SK-N-SH treated with all-trans-retinoic acid at 6 μM for 48 hours (cell line): ENCODE measurements at regions not wholly inside any gene's neighbourhood (a gene's known extent, or its start where the extent isn't known, plus 50 kb on each side); places are given as distances from the start of the nearest gene placed in this dataset.

Experiments
- ATAC-seq: fragments of 200-7000 bp; cut with Tn5 transposase; 3 replicates; pipeline ENCODE4 v1.9.1; 2020; ENCODE audit warnings: mild to moderate bottlenecking, moderate library complexity
- ARNTL ChIP-seq: fragments of 450-650 bp; formaldehyde crosslinking; IDR thresholded peaks from 2 replicates; pipeline ENCODE4 v1.5.0; 2020; ENCODE audit warnings: low read depth, mild to moderate bottlenecking, moderate library complexity, borderline replicate concordance
- BACH2 ChIP-seq: fragments of 250-450 bp; sonication (Bioruptor Pico); IDR thresholded peaks from 2 replicates; pipeline ENCODE4 v1.9.0; 2021; ENCODE audit warnings: mild to moderate bottlenecking, borderline replicate concordance
- CREB5 ChIP-seq: fragments of 250-450 bp; sonication (Bioruptor Pico); IDR thresholded peaks from 2 replicates; pipeline ENCODE4 v1.5.1; 2020; ENCODE audit warnings: low read depth, mild to moderate bottlenecking, moderate library complexity
- CSDC2 ChIP-seq: fragments of 250-450 bp; sonication (Bioruptor Pico); IDR thresholded peaks from 2 replicates; pipeline ENCODE4 v1.5.0; 2020; ENCODE audit warnings: mild to moderate bottlenecking, moderate library complexity
- CSRNP3 ChIP-seq: fragments of 250-450 bp; sonication (Bioruptor Pico); IDR thresholded peaks from 2 replicates; pipeline ENCODE4 v1.5.1; 2021; ENCODE audit warnings: mild to moderate bottlenecking, moderate library complexity
- ESRRG ChIP-seq: fragments of 250-450 bp; sonication (Bioruptor Pico); IDR thresholded peaks from 2 replicates; pipeline ENCODE4 v1.6.1; 2021; ENCODE audit warnings: mild to moderate bottlenecking
- GLIS3 ChIP-seq: fragments of 250-450 bp; sonication (Bioruptor Pico); IDR thresholded peaks from 2 replicates; pipeline ENCODE4 v1.5.0; 2020; ENCODE audit warnings: mild to moderate bottlenecking, moderate library complexity
- ISL1 ChIP-seq: fragments of 250-450 bp; sonication (Bioruptor Pico); IDR thresholded peaks from 2 replicates; pipeline ENCODE4 v2.1.2; 2022; ENCODE audit warnings: mild to moderate bottlenecking, moderate library complexity
- OSR1 ChIP-seq: fragments of 250-450 bp; sonication (Bioruptor Pico); IDR thresholded peaks from 2 replicates; pipeline ENCODE4 v1.8.0; 2022; ENCODE audit warnings: moderate library complexity, mild to moderate bottlenecking, inconsistent platforms
- PPARA ChIP-seq: fragments of 250-450 bp; sonication (Bioruptor Pico); IDR thresholded peaks from 2 replicates; pipeline ENCODE4 v1.5.0; 2020; ENCODE audit warnings: mild to moderate bottlenecking, borderline replicate concordance
- RARB ChIP-seq: fragments of 250-450 bp; sonication (Bioruptor Pico); IDR thresholded peaks from 2 replicates; pipeline ENCODE4 v1.8.0; 2021; ENCODE audit warnings: mild to moderate bottlenecking, moderate library complexity
- SNAI2 ChIP-seq: fragments of 250-450 bp; sonication (Bioruptor Pico); IDR thresholded peaks from 2 replicates; pipeline ENCODE4 v1.5.0; 2020; ENCODE audit warnings: mild to moderate bottlenecking, moderate library complexity
- TCF4 ChIP-seq: fragments of 250-450 bp; sonication (Bioruptor Pico); IDR thresholded peaks from 2 replicates; pipeline ENCODE4 v1.8.0; 2021; ENCODE audit warnings: mild to moderate bottlenecking, moderate library complexity, borderline replicate concordance
- TOX ChIP-seq: fragments of 250-450 bp; sonication (Bioruptor Pico); IDR thresholded peaks from 2 replicates; pipeline ENCODE4 v1.8.0; 2021; ENCODE audit warnings: mild to moderate bottlenecking, moderate library complexity, borderline replicate concordance
- ZC3H10 ChIP-seq: fragments of 250-450 bp; sonication (Bioruptor Pico); IDR thresholded peaks from 2 replicates; pipeline ENCODE4 v1.5.1; 2021; ENCODE audit warnings: mild to moderate bottlenecking, moderate library complexity
- ZFP3 ChIP-seq: fragments of 250-450 bp; sonication (Bioruptor Pico); IDR thresholded peaks from 2 replicates; pipeline ENCODE4 v1.5.0; 2020; ENCODE audit warnings: mild to moderate bottlenecking, moderate library complexity
- ZFP30 ChIP-seq: fragments of 450-650 bp; formaldehyde crosslinking; IDR thresholded peaks from 2 replicates; pipeline ENCODE4 v1.5.0; 2022; ENCODE audit warnings: mild to moderate bottlenecking, moderate library complexity
- ZNF565 ChIP-seq: fragments of 450-650 bp; formaldehyde crosslinking; conservative IDR thresholded peaks from 2 replicates; pipeline ENCODE4 v1.5.0; 2020; ENCODE audit warnings: low read depth, mild to moderate bottlenecking, moderate library complexity
- ZNF70 ChIP-seq: fragments of 450-650 bp; formaldehyde crosslinking; IDR thresholded peaks from 2 replicates; pipeline ENCODE4 v1.5.0; 2020; ENCODE audit warnings: mild to moderate bottlenecking, moderate library complexity
- ZNF8 ChIP-seq: fragments of 450-650 bp; formaldehyde crosslinking; IDR thresholded peaks from 2 replicates; pipeline ENCODE4 v1.5.0; 2020; ENCODE audit warnings: mild to moderate bottlenecking, moderate library complexity
- TF ChIP-seq, protein P1 (sequence below): fragments of 250-450 bp; sonication (Bioruptor Pico); IDR thresholded peaks from 2 replicates; pipeline ENCODE4 v1.5.0; 2020; ENCODE audit warnings: mild to moderate bottlenecking, moderate library complexity
- TF ChIP-seq, protein P2 (sequence below): fragments of 250-450 bp; sonication (Bioruptor Pico); IDR thresholded peaks from 2 replicates; pipeline ENCODE4 v1.8.0; 2021; ENCODE audit warnings: low read depth, mild to moderate bottlenecking, moderate library complexity, borderline replicate concordance
- TF ChIP-seq, protein P3 (sequence below): fragments of 250-450 bp; sonication (Bioruptor Pico); IDR thresholded peaks from 2 replicates; pipeline ENCODE4 v1.8.0; 2020; ENCODE audit warnings: mild to moderate bottlenecking, moderate library complexity, borderline replicate concordance

- TF ChIP-seq OSR1 (CRISPR knock-in tag) (no peak), ZFP30 (CRISPR knock-in tag) (no peak), GLIS3 (no peak), ARNTL (CRISPR knock-in tag) (no peak), ZC3H10 (CRISPR knock-in tag) (no peak), ZNF70 (no peak), CREB5 (CRISPR knock-in tag) (no peak), ZNF8 (no peak), SNAI2 (CRISPR knock-in tag) (no peak), BACH2 (CRISPR knock-in tag) (no peak), ESRRG (CRISPR knock-in tag) (no peak), PPARA (CRISPR knock-in tag) (no peak), ZFP3 (CRISPR knock-in tag) (no peak), TCF4 (CRISPR knock-in tag) (no peak), ZNF565 (CRISPR knock-in tag) (no peak), RARB (CRISPR knock-in tag) (no peak), CSDC2 (CRISPR knock-in tag) (no peak)
- TF ChIP-seq, protein P1, sequence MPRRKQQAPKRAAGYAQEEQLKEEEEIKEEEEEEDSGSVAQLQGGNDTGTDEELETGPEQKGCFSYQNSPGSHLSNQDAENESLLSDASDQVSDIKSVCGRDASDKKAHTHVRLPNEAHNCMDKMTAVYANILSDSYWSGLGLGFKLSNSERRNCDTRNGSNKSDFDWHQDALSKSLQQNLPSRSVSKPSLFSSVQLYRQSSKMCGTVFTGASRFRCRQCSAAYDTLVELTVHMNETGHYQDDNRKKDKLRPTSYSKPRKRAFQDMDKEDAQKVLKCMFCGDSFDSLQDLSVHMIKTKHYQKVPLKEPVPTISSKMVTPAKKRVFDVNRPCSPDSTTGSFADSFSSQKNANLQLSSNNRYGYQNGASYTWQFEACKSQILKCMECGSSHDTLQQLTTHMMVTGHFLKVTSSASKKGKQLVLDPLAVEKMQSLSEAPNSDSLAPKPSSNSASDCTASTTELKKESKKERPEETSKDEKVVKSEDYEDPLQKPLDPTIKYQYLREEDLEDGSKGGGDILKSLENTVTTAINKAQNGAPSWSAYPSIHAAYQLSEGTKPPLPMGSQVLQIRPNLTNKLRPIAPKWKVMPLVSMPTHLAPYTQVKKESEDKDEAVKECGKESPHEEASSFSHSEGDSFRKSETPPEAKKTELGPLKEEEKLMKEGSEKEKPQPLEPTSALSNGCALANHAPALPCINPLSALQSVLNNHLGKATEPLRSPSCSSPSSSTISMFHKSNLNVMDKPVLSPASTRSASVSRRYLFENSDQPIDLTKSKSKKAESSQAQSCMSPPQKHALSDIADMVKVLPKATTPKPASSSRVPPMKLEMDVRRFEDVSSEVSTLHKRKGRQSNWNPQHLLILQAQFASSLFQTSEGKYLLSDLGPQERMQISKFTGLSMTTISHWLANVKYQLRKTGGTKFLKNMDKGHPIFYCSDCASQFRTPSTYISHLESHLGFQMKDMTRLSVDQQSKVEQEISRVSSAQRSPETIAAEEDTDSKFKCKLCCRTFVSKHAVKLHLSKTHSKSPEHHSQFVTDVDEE (CRISPR knock-in tag): no peak
- TF ChIP-seq, protein P2, sequence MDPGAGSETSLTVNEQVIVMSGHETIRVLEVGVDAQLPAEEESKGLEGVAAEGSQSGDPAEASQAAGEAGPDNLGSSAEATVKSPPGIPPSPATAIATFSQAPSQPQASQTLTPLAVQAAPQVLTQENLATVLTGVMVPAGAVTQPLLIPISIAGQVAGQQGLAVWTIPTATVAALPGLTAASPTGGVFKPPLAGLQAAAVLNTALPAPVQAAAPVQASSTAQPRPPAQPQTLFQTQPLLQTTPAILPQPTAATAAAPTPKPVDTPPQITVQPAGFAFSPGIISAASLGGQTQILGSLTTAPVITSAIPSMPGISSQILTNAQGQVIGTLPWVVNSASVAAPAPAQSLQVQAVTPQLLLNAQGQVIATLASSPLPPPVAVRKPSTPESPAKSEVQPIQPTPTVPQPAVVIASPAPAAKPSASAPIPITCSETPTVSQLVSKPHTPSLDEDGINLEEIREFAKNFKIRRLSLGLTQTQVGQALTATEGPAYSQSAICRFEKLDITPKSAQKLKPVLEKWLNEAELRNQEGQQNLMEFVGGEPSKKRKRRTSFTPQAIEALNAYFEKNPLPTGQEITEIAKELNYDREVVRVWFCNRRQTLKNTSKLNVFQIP (CRISPR knock-in tag): no peak
- TF ChIP-seq, protein P3, sequence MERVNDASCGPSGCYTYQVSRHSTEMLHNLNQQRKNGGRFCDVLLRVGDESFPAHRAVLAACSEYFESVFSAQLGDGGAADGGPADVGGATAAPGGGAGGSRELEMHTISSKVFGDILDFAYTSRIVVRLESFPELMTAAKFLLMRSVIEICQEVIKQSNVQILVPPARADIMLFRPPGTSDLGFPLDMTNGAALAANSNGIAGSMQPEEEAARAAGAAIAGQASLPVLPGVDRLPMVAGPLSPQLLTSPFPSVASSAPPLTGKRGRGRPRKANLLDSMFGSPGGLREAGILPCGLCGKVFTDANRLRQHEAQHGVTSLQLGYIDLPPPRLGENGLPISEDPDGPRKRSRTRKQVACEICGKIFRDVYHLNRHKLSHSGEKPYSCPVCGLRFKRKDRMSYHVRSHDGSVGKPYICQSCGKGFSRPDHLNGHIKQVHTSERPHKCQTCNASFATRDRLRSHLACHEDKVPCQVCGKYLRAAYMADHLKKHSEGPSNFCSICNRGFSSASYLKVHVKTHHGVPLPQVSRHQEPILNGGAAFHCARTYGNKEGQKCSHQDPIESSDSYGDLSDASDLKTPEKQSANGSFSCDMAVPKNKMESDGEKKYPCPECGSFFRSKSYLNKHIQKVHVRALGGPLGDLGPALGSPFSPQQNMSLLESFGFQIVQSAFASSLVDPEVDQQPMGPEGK (CRISPR knock-in tag): no peak
- ATAC-seq: no peak
These were observed 597.3 kb downstream of the TLE1 start for GRCh38 chr9:81092057-81092456.

GRCh38 chr9:81088341-81088740, 601.0 kb downstream of the TLE1 start:
- no peak for TF ChIP-seq ZNF70
- TF ChIP-seq ISL1 (CRISPR knock-in tag): no peak
- TF ChIP-seq, protein P2 (CRISPR knock-in tag): no peak
- no peak for TF ChIP-seq ZC3H10 (CRISPR knock-in tag)
- no peak for TF ChIP-seq PPARA (CRISPR knock-in tag)
- no peak for TF ChIP-seq TCF4 (CRISPR knock-in tag)
- TF ChIP-seq ARNTL (CRISPR knock-in tag): no peak
- TF ChIP-seq SNAI2 (CRISPR knock-in tag): no peak
- TF ChIP-seq OSR1 (CRISPR knock-in tag): no peak
- TF ChIP-seq ZFP3 (CRISPR knock-in tag): no peak
- TF ChIP-seq ZNF8: no peak
- TF ChIP-seq CSRNP3 (CRISPR knock-in tag): no peak
- TF ChIP-seq TOX (CRISPR knock-in tag): no peak
- ATAC-seq: no peak
